SK-N-SH (cell line): ENCODE measurements at regions not wholly inside any gene's neighbourhood (a gene's known extent, or its start where the extent isn't known, plus 50 kb on each side); places are given as distances from the start of the nearest gene placed in this dataset.
A peak's percentile ranks its signal among the peaks of the same experiment; 100 is the strongest.

Experiments used
- CTCF ChIA-PET: fragments of 300-600, 350-600 bp; formaldehyde crosslinking; extraction: SDS; loops from one replicate; lab custom pipeline; 2021; lab: Yijun Ruan, JAX
- POLR2A ChIA-PET: fragments of 350-600 bp; sonication (Branson Sonifier 250); formaldehyde crosslinking; extraction: SDS; loops from one replicate; lab custom pipeline; 2020; ENCODE audit warnings: antibody characterized with exemption, inconsistent platforms; lab: Yijun Ruan, JAX
- DNase-seq: peaks from one replicate; pipeline ENCODE4 v3.0.0; 2012
- H2AFZ ChIP-seq: fragments of 200-600 bp; sonication (generic); 2 replicates; pipeline ENCODE4 v1.8.1; 2016; ENCODE audit warnings: antibody characterized with exemption, mild to moderate bottlenecking, low read depth
- H3F3A ChIP-seq: fragments of 200-600 bp; sonication (generic); replicated peaks from 2 replicates; pipeline ENCODE3; 2016; ENCODE audit warnings: antibody characterized with exemption, mild to moderate bottlenecking; ENCODE audit not compliant: insufficient read depth
- H3K27ac ChIP-seq, 2 experiments: fragments of 200-500 bp in 1 of 2; fragments of 200-600 bp in 1 of 2; sonication (Bioruptor generic) in 1 of 2; sonication (generic), shearing (Covaris generic) in 1 of 2; 2 replicates each; pipeline versions ENCODE4 v1.5.1 to v1.6.1; 2014 to 2016; ENCODE audit warnings: low read depth in 2 of 2, inconsistent platforms in 1 of 2, low read length in 1 of 2, mild to moderate bottlenecking in 1 of 2, mixed read lengths in 1 of 2
- H3K27me3 ChIP-seq: fragments of 200-600 bp; sonication (generic), shearing (Covaris generic); 2 replicates; pipeline ENCODE4 v1.6.1; 2016; ENCODE audit warnings: mixed run types; ENCODE audit not compliant: insufficient read depth
- H3K36me3 ChIP-seq, 2 experiments: fragments of 200-500 bp in 1 of 2; fragments of 200-600 bp in 1 of 2; sonication (Bioruptor generic) in 1 of 2; sonication (generic) in 1 of 2; replicated peaks in 1 of 2; 2 replicates each; pipeline versions ENCODE3 to v1.5.1; 2014 to 2016; ENCODE audit warnings: low read length in 1 of 2, mild to moderate bottlenecking in 1 of 2; ENCODE audit not compliant: insufficient read depth in 2 of 2, control insufficient read depth in 1 of 2
- H3K4me1 ChIP-seq, 2 experiments: fragments of 200-500 bp in 1 of 2; fragments of 200-600 bp in 1 of 2; sonication (Bioruptor generic) in 1 of 2; sonication (generic), shearing (Covaris generic) in 1 of 2; 2 replicates each; pipeline versions ENCODE4 v1.5.1 to v1.6.1; 2014 to 2016; ENCODE audit warnings: low read depth in 1 of 2, low read length in 1 of 2, mixed run types in 1 of 2; ENCODE audit not compliant: insufficient read depth in 2 of 2, control insufficient read depth in 1 of 2
- H3K4me2 ChIP-seq: fragments of 200-600 bp; sonication (generic), shearing (Covaris generic); 2 replicates; pipeline ENCODE4 v1.6.1; 2017; ENCODE audit warnings: mixed run types
- H3K4me3 ChIP-seq, 2 experiments: fragments of 200-500 bp in 1 of 2; fragments of 200-600 bp in 1 of 2; sonication (Bioruptor generic) in 1 of 2; sonication (generic), shearing (Covaris generic) in 1 of 2; 2 replicates each; pipeline versions ENCODE4 v1.5.1 to v1.8.1; 2014 to 2016; ENCODE audit warnings: low read depth in 2 of 2, inconsistent platforms in 1 of 2, low read length in 1 of 2, mild to moderate bottlenecking in 1 of 2, mixed read lengths in 1 of 2, moderate library complexity in 1 of 2
- H3K79me2 ChIP-seq: fragments of 200-600 bp; sonication (generic); 2 replicates; pipeline ENCODE4 v1.8.1; 2017; ENCODE audit warnings: mild to moderate bottlenecking; ENCODE audit not compliant: insufficient read depth
- H3K9ac ChIP-seq: fragments of 200-600 bp; sonication (generic); 2 replicates; pipeline ENCODE4 v1.6.1; 2017; ENCODE audit warnings: mixed run types
- H3K9me2 ChIP-seq: fragments of 200-600 bp; sonication (generic); 2 replicates; pipeline ENCODE4 v1.6.1; 2017; ENCODE audit warnings: mixed run types
- H3K9me3 ChIP-seq: fragments of 200-600 bp; sonication (generic); 2 replicates; pipeline ENCODE4 v1.6.1; 2017; ENCODE audit warnings: mixed run types, mild to moderate bottlenecking, moderate library complexity
- H4K20me1 ChIP-seq: fragments of 200-600 bp; sonication (generic); 2 replicates; pipeline ENCODE4 v1.6.1; 2017; ENCODE audit warnings: mild to moderate bottlenecking, mixed run types; ENCODE audit not compliant: insufficient read depth
- FOSL2 ChIP-seq: IDR thresholded peaks from 2 replicates; pipeline ENCODE4 v1.4.0; 2012; ENCODE audit warnings: low read depth, mild to moderate bottlenecking, moderate library complexity, borderline replicate concordance
- FOXJ3 ChIP-seq: sonication (generic); formaldehyde crosslinking; IDR thresholded peaks from 2 replicates; pipeline ENCODE4 v1.5.1; 2020; ENCODE audit warnings: mild to moderate bottlenecking, missing genetic modification reagents
- FOXM1 ChIP-seq: IDR thresholded peaks from 2 replicates; pipeline ENCODE4 v1.4.0; 2012; ENCODE audit warnings: low read depth, mild to moderate bottlenecking
- GABPA ChIP-seq: IDR thresholded peaks from 2 replicates; pipeline ENCODE4 v1.4.0; 2012; ENCODE audit warnings: low read depth, mild to moderate bottlenecking
- IRF3 ChIP-seq: fragments of 150-350 bp; IDR thresholded peaks from 2 replicates; pipeline ENCODE4 v1.6.1; 2016; ENCODE audit warnings: mild to moderate bottlenecking, low read depth, low read length
- JUND ChIP-seq: IDR thresholded peaks from 2 replicates; pipeline ENCODE4 v1.4.0; 2012
- MAX ChIP-seq: IDR thresholded peaks from 2 replicates; pipeline ENCODE4 v1.4.0; 2012; ENCODE audit warnings: low read depth
- MEF2A ChIP-seq: IDR thresholded peaks from 2 replicates; pipeline ENCODE4 v1.4.0; 2012; ENCODE audit warnings: low read depth, borderline replicate concordance
- MXI1 ChIP-seq: IDR thresholded peaks from 2 replicates; pipeline ENCODE4 v1.6.1; 2012; ENCODE audit warnings: mild to moderate bottlenecking, low read depth, low read length, improper control_type of control experiment
- NFIC ChIP-seq: IDR thresholded peaks from 2 replicates; pipeline ENCODE4 v1.4.0; 2012; ENCODE audit warnings: borderline replicate concordance
- NRF1 ChIP-seq: IDR thresholded peaks from 2 replicates; pipeline ENCODE4 v1.6.1; 2012; ENCODE audit warnings: low read depth, mild to moderate bottlenecking, low read length
- POLR2AphosphoS5 ChIP-seq: IDR thresholded peaks from 2 replicates; pipeline ENCODE4 v1.6.1; 2012; ENCODE audit warnings: low read depth, low read length
- RCOR1 ChIP-seq: fragments of 150-350 bp; IDR thresholded peaks from 2 replicates; pipeline ENCODE4 v1.6.1; 2017; ENCODE audit warnings: antibody characterized with exemption, low read length
- RFX5 ChIP-seq: IDR thresholded peaks from 2 replicates; pipeline ENCODE4 v1.6.1; 2012; ENCODE audit warnings: mild to moderate bottlenecking, improper control_type of control experiment, low read length
- SIN3A ChIP-seq: IDR thresholded peaks from 2 replicates; pipeline ENCODE4 v1.6.1; 2012; ENCODE audit warnings: low read depth, mild to moderate bottlenecking, low read length, moderate library complexity, borderline replicate concordance
- SMC3 ChIP-seq: IDR thresholded peaks from 2 replicates; pipeline ENCODE4 v1.6.1; 2012; ENCODE audit warnings: low read depth, low read length, improper control_type of control experiment
- TAF1 ChIP-seq: IDR thresholded peaks from 2 replicates; pipeline ENCODE4 v1.6.1; 2012; ENCODE audit warnings: low read depth, mild to moderate bottlenecking, low read length, moderate library complexity, borderline replicate concordance
- TCF12 ChIP-seq: IDR thresholded peaks from 2 replicates; pipeline ENCODE4 v1.4.0; 2012
- USF2 ChIP-seq: fragments of 150-350 bp; IDR thresholded peaks from 2 replicates; pipeline ENCODE4 v1.6.1; 2017; ENCODE audit warnings: antibody characterized with exemption, low read length, low read depth, borderline replicate concordance
- YY1 ChIP-seq: IDR thresholded peaks from 2 replicates; pipeline ENCODE4 v1.4.0; 2012; ENCODE audit warnings: low read depth, mild to moderate bottlenecking
- WGBS: methylation state at CpG from one replicate; pipeline ENCODE4 v1.1.6; 2017; ENCODE audit warnings: low lambda C conversion rate; 5-methylcytosine and 5-hydroxymethylcytosine counted together
- TF ChIP-seq, protein P1 (sequence below): fragments of 200-600 bp; sonication (generic); IDR thresholded peaks from 2 replicates; pipeline ENCODE4 v1.6.1; 2017; ENCODE audit warnings: antibody characterized with exemption, mild to moderate bottlenecking, moderate library complexity

GRCh38 chr20:48331518-48332286, 496.1 kb downstream of the PREX1 start:
- Histone ChIP-seq H3K4me2 (no peak overlapping the region), H3K4me1 (peaks cover 6 to 8% of the 10 kb centered on the region in 2 experiments; a peak in 3 of 4 replicates), H3K79me2 (no peaks in the 10 kb centered on the region), H3K36me3 (no peaks in the 10 kb centered on the region), H2AFZ (no peak overlapping the region), H3K9ac (no peak overlapping the region), H3K27ac (no peak overlapping the region; a peak in 1 of 4 replicates), H4K20me1 (no peaks in the 10 kb centered on the region), H3K9me3 (no peaks in the 10 kb centered on the region)
- WGBS = 94% methylated on average over 1 of the region's 1 CpG
- DNase-seq = no peak
- TF ChIP-seq JUND (no peak), NFIC (no peak), TCF12 (no peak), RCOR1 (no peak), RFX5 (no peak)
- TF ChIP-seq, all 33 proteins: peak for 0
- CTCF ChIA-PET = interaction anchor here (0.9 to 1.5 kb wide), 4 partner anchors 18 to 545 kb away, joined by 3 to 4 read pairs (median 4); no protein-coding TSS in a partner anchor
- Histone ChIP-seq H3K9me2 (no peaks in the 10 kb centered on the region), H3K4me3 (no peak overlapping the region), H3F3A (peaks cover 10% of the 10 kb centered on the region), H3K27me3 (no peaks in the 10 kb centered on the region)
- POLR2A ChIA-PET = no interaction called here

- no peak overlapping the region for H3K4me3 ChIP-seq
- no peaks in the 10 kb centered on the region for H4K20me1 ChIP-seq
- H3K9ac ChIP-seq = no peak overlapping the region
- H3K27me3 ChIP-seq = no peaks in the 10 kb centered on the region
- WGBS = 75% methylated on average over 6 of the region's 8 CpGs
- H3K27ac ChIP-seq = peak overlapping the region in 1 of 2 experiments; percentile 68; a peak in 2 of 4 replicates
- no peaks in the 10 kb centered on the region for H3K9me2 ChIP-seq
- H3K4me2 ChIP-seq = peak overlapping the region; percentile 38; the same call in 1 of the 2 replicates
- H2AFZ ChIP-seq = no peak overlapping the region
- ChIA-PET CTCF (interaction anchor here (0.6 to 2.0 kb wide), 20 partner anchors 9 to 605 kb away, joined by 3 to 12 read pairs (median 4); no protein-coding TSS in a partner anchor), POLR2A (interaction anchor here (0.6 kb wide), 1 partner anchor 201 kb away, joined by 5 read pairs; no protein-coding TSS in a partner anchor)
- no peaks in the 10 kb centered on the region for H3K9me3 ChIP-seq
- H3K4me1 ChIP-seq = peaks cover 7 to 8% of the 10 kb centered on the region in 2 experiments; a peak in 3 of 4 replicates
- H3K79me2 ChIP-seq = no peaks in the 10 kb centered on the region
- peak; percentile 78 for DNase-seq
- peaks cover 10% of the 10 kb centered on the region for H3F3A ChIP-seq
- H3K36me3 ChIP-seq = no peaks in the 10 kb centered on the region
- TF ChIP-seq YY1 (no peak), RCOR1 (no peak), NRF1 (no peak), FOXJ3 (no peak), IRF3 (no peak), MEF2A (no peak), SMC3 (peak; percentile 53; the same call in 1 of the 2 replicates), MAX (0 out of 2 replicates have a peak, but pooled peaks have one; percentile 8), POLR2AphosphoS5 (no peak), USF2 (no peak), TCF12 (no peak; the same call in 1 of the 2 replicates), GABPA (no peak), FOSL2 (peak; percentile 66; the same call in 1 of the 2 replicates), RFX5 (no peak), FOXM1 (no peak), SIN3A (no peak), JUND (peak; percentile 58), TAF1 (no peak), MXI1 (no peak)
- TF ChIP-seq, protein P1, sequence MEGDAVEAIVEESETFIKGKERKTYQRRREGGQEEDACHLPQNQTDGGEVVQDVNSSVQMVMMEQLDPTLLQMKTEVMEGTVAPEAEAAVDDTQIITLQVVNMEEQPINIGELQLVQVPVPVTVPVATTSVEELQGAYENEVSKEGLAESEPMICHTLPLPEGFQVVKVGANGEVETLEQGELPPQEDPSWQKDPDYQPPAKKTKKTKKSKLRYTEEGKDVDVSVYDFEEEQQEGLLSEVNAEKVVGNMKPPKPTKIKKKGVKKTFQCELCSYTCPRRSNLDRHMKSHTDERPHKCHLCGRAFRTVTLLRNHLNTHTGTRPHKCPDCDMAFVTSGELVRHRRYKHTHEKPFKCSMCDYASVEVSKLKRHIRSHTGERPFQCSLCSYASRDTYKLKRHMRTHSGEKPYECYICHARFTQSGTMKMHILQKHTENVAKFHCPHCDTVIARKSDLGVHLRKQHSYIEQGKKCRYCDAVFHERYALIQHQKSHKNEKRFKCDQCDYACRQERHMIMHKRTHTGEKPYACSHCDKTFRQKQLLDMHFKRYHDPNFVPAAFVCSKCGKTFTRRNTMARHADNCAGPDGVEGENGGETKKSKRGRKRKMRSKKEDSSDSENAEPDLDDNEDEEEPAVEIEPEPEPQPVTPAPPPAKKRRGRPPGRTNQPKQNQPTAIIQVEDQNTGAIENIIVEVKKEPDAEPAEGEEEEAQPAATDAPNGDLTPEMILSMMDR = peak; percentile 50
Observed at GRCh38 chr20:48329676-48330664, 497.8 kb downstream of the PREX1 start.
